OCI-LY3 (cell line): ENCODE measurements at regions not wholly inside any gene's neighbourhood (a gene's known extent, or its start where the extent isn't known, plus 50 kb on each side); places are given as distances from the start of the nearest gene placed in this dataset.

Source experiments
- CTCF ChIP-seq: fragments of 200-600, 300-600 bp; sonication (generic); IDR thresholded peaks from 2 replicates; pipeline ENCODE4 v1.5.1; 2014; ENCODE audit warnings: antibody characterized with exemption, low read length, low read depth
- EZH2phosphoT487 ChIP-seq: fragments of 200-600 bp; shearing (Covaris generic); IDR thresholded peaks from 2 replicates; pipeline ENCODE4 v1.6.1; 2018; ENCODE audit warnings: antibody characterized with exemption, mixed run types, low read depth

GRCh38 chr2:160751021-160751420 lies 257.4 kb upstream of the RBMS1 start:
- TF ChIP-seq CTCF = no peak
- no peak for TF ChIP-seq EZH2phosphoT487
